KBM-7 (cell line): ENCODE measurements at regions not wholly inside any gene's neighbourhood (a gene's known extent, or its start where the extent isn't known, plus 50 kb on each side); places are given as distances from the start of the nearest gene placed in this dataset.
"Not testable (repeated sequence)": the region's sequence is repeated elsewhere in the genome, so short reads cannot be mapped to it uniquely, and the experiment has no call there.

Experiments
- DNase-seq: peaks from one replicate; pipeline ENCODE4 v3.0.0-alpha.2; 2015
- in situ Hi-C: fragments of 300-500 bp; cut with MboI; formaldehyde crosslinking; loops from 2 replicates; pipeline ENCODE4 v1.14.3; 2020; ENCODE audit warnings: low sequenced_read_pairs, low pct_unique_long_range_greater_than_20kb, mixed read lengths

- no peak for DNase-seq
- in situ Hi-C loops, result no loop called here
Observed at GRCh38 chr18:28760299-28760698, 583.4 kb upstream of the CDH2 start.

DNA sequence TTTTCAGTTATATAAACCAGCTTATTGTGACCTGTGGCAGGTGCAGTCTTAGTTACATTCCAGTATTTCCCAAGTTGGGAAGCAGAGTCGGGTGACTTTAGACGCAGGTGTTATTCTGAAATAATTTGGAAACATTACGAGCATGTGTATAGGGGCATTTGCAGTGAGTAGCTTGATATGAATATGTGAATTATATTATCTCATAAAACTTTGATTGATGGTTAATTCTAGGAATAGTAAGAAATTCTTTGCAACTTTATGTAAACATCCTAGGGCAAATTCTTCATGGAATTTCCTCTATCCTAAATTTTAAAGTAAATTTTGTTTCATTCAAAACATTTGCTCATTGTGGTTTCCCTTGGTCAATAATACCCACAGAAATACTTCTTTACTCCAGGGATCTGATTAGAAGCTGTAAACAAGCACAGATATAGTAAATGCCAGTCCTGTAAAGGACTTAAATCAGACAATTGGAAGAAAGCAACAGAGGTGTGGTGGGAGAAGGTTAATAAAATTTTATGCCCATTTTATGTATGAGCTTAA is 580.6 kb upstream of the CDH2 start:
- in situ Hi-C loops, result no loop called here
- no peak for DNase-seq

DNA sequence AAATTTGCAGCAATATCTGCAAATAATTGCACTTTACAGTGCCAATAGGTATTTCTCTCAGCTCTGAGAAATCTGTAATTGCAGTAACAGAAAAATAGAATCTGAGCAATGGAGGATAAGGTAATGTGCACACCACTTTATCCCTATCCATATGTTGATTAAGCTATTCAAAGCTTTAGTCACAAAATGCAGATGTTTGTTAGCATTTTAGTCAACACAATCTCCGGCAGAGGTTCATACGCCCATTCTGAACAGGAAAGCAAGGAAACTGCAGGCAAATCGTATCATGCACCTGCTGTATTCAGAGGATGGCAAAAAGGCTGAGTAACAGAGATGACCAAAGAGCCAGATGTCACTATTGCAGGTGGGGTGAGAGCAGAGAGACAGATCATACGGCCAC is 566.2 kb upstream of the CDH2 start:
- no peak for DNase-seq
- in situ Hi-C loops, result no loop called here

DNA sequence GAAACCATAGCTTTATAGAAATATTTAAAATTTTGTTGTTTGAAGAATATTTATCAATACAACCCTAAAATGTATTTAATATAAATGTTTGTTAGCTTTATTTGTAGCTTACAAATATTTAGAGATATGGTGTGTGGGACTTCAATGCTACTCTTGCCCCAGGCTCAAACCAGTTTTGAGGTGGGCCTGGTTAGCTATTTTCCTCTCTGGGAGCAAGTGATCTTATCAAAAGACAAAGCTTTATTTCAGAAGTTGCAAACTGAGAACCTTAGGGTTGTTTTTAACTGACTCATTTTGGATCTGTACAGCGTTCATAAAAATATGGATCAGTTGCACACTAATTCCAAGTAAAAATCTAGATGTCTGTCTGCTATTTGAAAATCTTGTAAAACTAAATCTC is 563.6 kb upstream of the CDH2 start:
- in situ Hi-C loops, result no loop called here
- no peak for DNase-seq

DNA sequence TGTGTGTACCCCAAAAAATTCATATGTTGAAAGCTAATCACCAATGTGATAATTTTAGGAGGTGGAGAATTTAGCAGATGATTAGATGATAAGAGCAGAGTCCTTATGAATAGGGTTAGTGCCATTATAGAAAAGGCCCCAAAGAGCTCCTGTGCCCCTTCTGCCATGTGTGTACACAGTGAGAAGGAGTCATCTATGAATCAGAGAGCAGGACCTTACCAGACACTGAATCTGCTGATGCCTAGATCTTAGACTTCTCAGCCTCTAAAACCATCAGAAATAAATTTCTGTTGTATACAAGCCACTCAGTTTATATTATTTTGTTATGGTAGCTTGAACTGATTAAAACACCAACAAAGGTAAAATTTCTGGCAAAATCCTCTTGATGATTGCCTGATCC is 560.0 kb upstream of the CDH2 start:
- DNase-seq, result no peak
- in situ Hi-C loops, result no loop called here

- in situ Hi-C loops, result no loop called here
- DNase-seq, result no peak
Observed at GRCh38 chr18:28736223-28736622, 559.3 kb upstream of the CDH2 start.

- in situ Hi-C loops, result no loop called here
- no peak for DNase-seq
Observed at GRCh38 chr18:28735731-28736130, 558.8 kb upstream of the CDH2 start.

DNA sequence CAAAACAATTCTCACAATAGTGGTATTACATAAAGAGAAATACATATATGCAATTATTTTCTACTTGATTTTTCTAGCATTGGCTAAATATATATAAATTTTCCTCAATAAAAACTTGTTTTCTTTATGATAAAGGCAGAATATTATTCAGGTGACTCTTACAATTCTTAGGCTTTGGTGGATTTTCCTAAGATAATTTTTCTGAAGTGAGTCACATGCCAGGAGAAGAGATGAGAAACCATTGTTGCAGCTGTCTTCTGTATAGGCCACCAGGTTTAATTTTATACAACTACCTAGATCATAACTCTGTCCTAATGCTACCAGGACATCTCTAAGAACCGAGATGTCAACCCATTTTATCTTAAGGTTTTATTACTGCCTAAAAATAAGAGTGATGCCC is 552.4 kb upstream of the CDH2 start:
- DNase-seq, result no peak

GRCh38 chr18:28728891-28729290 is 552.0 kb upstream of the CDH2 start:
- DNase-seq, result no peak
- in situ Hi-C loops, result no loop called here

More for the DNA sequence above, 552.4 kb upstream of the CDH2 start:
- in situ Hi-C loops, result no loop called here

DNA sequence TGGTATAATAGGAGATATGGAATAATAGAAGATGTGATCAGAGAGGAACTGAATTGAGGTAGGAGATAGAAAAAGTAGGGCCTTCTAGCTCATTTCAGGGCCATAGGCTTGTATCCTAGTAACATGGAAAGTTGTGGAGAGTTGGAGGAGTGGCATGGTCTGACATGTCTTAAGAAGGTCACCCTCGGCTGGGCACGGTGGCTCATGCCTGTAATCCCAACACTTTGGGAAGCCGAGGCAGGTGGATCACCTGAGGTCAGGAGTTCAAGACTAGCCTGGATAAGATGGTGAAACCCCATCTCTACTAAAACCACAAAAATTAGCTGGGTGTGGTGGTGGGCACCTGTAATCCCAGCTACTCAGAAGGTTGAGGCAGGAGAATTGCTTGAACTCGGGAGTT is 550.3 kb upstream of the CDH2 start:
- DNase-seq, in situ Hi-C loops: not testable (repeated sequence)

DNA sequence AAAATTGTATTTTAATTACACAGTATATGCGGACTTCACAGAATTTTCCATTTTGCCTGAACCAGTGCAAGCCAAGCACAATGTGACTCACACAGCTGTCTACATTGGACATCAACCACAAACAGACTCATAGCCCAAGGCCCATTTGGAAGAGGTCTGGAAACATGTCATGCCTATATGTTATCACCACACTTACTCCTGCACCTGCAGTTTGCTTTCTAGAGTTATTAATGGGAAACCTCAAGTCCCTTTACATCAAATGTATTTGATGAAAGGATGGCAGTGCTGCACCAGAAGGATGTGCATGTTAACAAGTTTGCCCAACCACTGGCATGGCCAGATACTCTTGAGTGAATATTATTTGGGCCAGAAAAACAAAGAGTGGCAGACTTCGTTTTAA is 548.9 kb upstream of the CDH2 start:
- in situ Hi-C loops, result no loop called here
- DNase-seq, result no peak

GRCh38 chr18:28723506-28723905 is 546.6 kb upstream of the CDH2 start:
- in situ Hi-C loops, result no loop called here
- DNase-seq, result no peak

DNA sequence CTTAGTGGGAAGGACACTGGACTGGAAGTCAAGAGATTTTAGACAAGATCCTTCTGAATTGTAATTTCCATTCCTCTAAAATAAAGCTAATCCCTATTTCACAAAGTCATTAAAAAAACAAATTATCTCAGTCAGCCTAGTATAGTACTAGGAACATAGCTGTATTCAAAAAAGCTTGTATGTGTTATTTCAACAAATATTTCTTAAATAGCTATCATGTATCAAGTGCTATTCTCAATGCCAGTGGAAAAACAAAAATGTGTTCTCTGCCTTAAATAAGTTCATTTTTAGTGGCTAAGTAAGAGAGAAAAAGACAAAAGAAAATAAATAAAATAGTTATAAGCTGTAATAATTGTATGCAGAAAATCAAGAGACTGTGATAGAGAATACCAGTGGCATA is 541.8 kb upstream of the CDH2 start:
- no peak for DNase-seq
- in situ Hi-C loops, result no loop called here

DNA sequence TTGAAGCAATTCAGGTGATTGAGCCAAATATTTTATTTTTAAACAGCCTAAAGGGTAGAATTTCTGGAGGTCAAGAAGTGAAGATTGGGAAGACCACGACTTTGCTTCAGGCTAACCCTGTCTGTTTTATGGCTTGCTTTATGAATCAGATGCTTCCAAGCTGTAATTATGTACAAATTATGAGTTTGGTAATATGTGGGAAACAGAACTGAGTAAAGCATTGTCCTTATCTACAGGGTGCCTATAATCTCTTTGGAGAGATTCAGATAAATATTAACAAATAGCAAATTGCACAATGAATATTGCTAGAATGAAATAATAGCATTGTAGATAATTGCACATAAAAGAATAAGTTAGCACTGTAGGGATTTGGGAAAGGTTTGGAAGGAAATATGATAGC is 539.4 kb upstream of the CDH2 start:
- no peak for DNase-seq
- in situ Hi-C loops, result no loop called here

- in situ Hi-C loops, result no loop called here
- no peak for DNase-seq
Observed at GRCh38 chr18:28715206-28715605, 538.3 kb upstream of the CDH2 start.

DNA sequence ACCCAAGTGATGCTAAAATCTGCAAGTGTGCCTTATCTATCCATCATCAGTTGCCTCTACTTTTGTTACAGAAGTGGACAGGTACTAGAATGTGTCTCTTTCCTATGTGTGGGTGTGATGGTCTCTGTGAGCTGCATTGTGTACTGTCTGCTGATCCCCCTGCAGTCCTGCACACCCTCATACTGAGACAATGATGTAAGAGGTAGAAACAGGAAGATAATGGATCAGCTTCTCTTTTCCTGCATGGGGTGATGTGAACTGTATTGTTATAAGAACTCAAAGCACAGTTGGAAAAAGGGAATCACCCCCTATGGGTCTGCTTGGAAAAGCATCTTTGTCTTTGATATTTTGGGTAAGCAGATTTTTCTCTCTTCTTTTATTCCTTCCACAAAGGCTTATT is 537.6 kb upstream of the CDH2 start:
- no peak for DNase-seq
- in situ Hi-C loops, result no loop called here

GRCh38 chr18:28712796-28713425 is 536.0 kb upstream of the CDH2 start:
- in situ Hi-C loops, result no loop called here
- DNase-seq, result no peak

- no peak for DNase-seq
- in situ Hi-C loops, result no loop called here
Observed at GRCh38 chr18:28712172-28712571, 535.2 kb upstream of the CDH2 start.

GRCh38 chr18:28711096-28711495 is 534.2 kb upstream of the CDH2 start:
- no peak for DNase-seq
- in situ Hi-C loops, result no loop called here

DNA sequence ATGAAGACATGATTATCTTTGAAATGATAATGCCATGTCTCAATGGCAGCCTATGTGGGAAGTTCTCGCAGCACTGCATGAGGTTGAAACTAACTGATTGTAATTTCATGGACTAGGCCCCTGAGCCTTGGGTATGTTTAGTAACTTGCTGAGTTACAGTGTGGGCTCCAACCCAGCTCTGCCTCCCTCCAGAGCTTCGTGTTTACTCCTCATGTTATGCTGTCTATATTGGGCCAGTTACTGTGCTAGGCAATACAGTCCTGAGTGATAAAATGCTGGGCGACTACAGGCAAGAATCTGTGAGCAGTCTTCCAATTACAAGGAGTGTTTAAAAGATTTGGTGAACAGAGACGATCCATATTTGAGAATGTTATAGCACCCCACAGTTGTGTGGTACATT is 530.1 kb upstream of the CDH2 start:
- no peak for DNase-seq
- in situ Hi-C loops, result no loop called here

DNA sequence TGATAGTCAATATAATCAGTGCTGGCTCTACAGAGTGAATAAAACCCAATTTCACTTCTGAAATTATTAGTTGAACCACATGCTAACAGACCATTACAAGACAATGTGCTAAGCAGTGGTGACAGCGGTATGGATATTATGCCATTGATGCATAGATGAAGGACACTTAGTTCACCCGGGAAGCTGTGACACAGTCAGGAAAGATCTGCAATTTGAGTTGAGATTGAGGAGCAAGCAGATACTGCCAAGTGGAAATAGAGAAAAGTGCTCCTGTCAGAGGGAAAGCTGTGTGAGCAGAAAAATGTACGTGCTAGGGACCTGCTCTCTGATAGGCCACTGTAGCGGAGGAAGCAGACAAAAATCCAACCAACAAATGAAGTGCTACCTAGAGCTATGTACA is 529.5 kb upstream of the CDH2 start:
- in situ Hi-C loops, result no loop called here
- DNase-seq, result no peak
